Smooth muscle cell (in vitro differentiated cells): ENCODE measurements at regions not wholly inside any gene's neighbourhood (a gene's known extent, or its start where the extent isn't known, plus 50 kb on each side); places are given as distances from the start of the nearest gene placed in this dataset.

ENCODE experiments used
- DNase-seq: peaks from one replicate; lab custom pipeline; 2025; ENCODE audit not compliant: unreplicated experiment; lab: John Stamatoyannopoulos, UW
- H2AFZ ChIP-seq: fragments of 200-600 bp; sonication (generic); 2 replicates; pipeline ENCODE4 v1.6.0; 2016; ENCODE audit warnings: antibody characterized with exemption, low read depth, mild to moderate bottlenecking
- H3F3A ChIP-seq: fragments of 200-600 bp; sonication (generic); 2 replicates; pipeline ENCODE4 v1.6.0; 2017; ENCODE audit warnings: antibody characterized with exemption, low read depth
- H3K27ac ChIP-seq: fragments of 200-600 bp; sonication (generic); 2 replicates; pipeline ENCODE4 v1.5.1; 2016; ENCODE audit warnings: low read depth, mild to moderate bottlenecking
- H3K27me3 ChIP-seq: fragments of 200-600 bp; sonication (generic); 2 replicates; pipeline ENCODE4 v1.6.1; 2016; ENCODE audit warnings: low read depth, mild to moderate bottlenecking
- H3K36me3 ChIP-seq: fragments of 200-600 bp; sonication (generic); 2 replicates; pipeline ENCODE4 v1.5.1; 2016; ENCODE audit warnings: low read depth
- H3K4me1 ChIP-seq: fragments of 200-600 bp; sonication (generic); 2 replicates; pipeline ENCODE4 v1.5.1; 2016; ENCODE audit warnings: low read depth
- H3K4me2 ChIP-seq: fragments of 200-600 bp; sonication (generic); 2 replicates; pipeline ENCODE4 v1.6.0; 2016; ENCODE audit warnings: mild to moderate bottlenecking
- H3K4me3 ChIP-seq: fragments of 200-600 bp; sonication (generic); 2 replicates; pipeline ENCODE4 v1.5.1; 2016; ENCODE audit warnings: mild to moderate bottlenecking
- H3K79me2 ChIP-seq: fragments of 200-600 bp; sonication (generic); 2 replicates; pipeline ENCODE4 v1.6.0; 2016; ENCODE audit warnings: low read depth, mild to moderate bottlenecking
- H3K9ac ChIP-seq: fragments of 200-600 bp; sonication (generic); 2 replicates; pipeline ENCODE4 v1.6.0; 2016; ENCODE audit warnings: low read depth
- H3K9me3 ChIP-seq: fragments of 200-600 bp; sonication (generic); replicated peaks from 2 replicates; pipeline ENCODE4 v1.5.1; 2016; ENCODE audit warnings: low read depth
- H4K20me1 ChIP-seq: fragments of 200-600 bp; sonication (generic); 2 replicates; pipeline ENCODE4 v1.6.0; 2016; ENCODE audit warnings: low read depth
- CTCF ChIP-seq: fragments of 200-600 bp; sonication (generic); IDR thresholded peaks from 2 replicates; pipeline ENCODE4 v1.5.1; 2017; ENCODE audit warnings: borderline replicate concordance, mild to moderate bottlenecking, antibody characterized with exemption; ENCODE audit not compliant: insufficient read depth, poor library complexity, severe bottlenecking
- WGBS: methylation state at CpG from one replicate; pipeline ENCODE4 v1.1.7; 2016; ENCODE audit warnings: low lambda C conversion rate; 5-methylcytosine and 5-hydroxymethylcytosine counted together

- Histone ChIP-seq H3K9me3 (no peaks in the 10 kb centered on the region), H3K4me1 (no peaks in the 10 kb centered on the region), H3K4me3 (no peak overlapping the region), H3K36me3 (no peaks in the 10 kb centered on the region), H3K9ac (no peak overlapping the region), H3K27ac (no peak overlapping the region), H3K79me2 (no peaks in the 10 kb centered on the region), H3K4me2 (no peak overlapping the region), H3K27me3 (no peaks in the 10 kb centered on the region), H2AFZ (no peak overlapping the region), H3F3A (no peaks in the 10 kb centered on the region), H4K20me1 (no peaks in the 10 kb centered on the region)
- TF ChIP-seq CTCF = no peak
- DNase-seq = no peak
Observed at GRCh38 chr4:141290771-141291170, 70.1 kb downstream of the ZNF330 start.

- Histone ChIP-seq H3K27me3 (no peaks in the 10 kb centered on the region), H3K4me2 (no peak overlapping the region), H3K4me1 (no peaks in the 10 kb centered on the region), H3K4me3 (no peak overlapping the region), H3F3A (no peaks in the 10 kb centered on the region), H3K9ac (no peak overlapping the region), H4K20me1 (no peaks in the 10 kb centered on the region), H3K36me3 (no peaks in the 10 kb centered on the region), H3K9me3 (no peaks in the 10 kb centered on the region), H3K27ac (no peak overlapping the region), H3K79me2 (no peaks in the 10 kb centered on the region), H2AFZ (no peak overlapping the region)
- WGBS = 91% methylated on average over 2 of the region's 2 CpGs
- no peak for DNase-seq
- no peak for TF ChIP-seq CTCF
Observed at GRCh38 chr4:141294306-141294705, 73.6 kb downstream of the ZNF330 start.

DNA sequence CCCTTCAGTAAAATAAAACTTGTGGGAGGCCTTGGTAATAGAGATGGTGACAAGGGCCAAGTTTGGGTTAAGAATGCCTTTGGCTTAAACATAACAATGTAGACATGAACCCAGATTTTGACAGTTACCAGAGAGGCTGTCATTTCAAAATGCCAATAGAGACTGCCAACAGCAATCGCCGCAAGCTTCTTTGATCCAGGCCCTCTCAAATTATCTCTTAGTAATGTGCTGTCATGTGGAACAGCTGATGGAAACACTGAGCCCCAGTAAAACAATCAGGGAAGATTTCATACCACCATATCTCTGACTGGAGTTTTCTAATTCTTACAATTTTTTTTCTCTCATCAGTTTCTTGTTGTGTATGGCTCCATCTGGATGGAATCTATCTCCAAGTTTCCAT, 80.5 kb downstream of the ZNF330 start:
- DNase-seq = no peak
- Histone ChIP-seq H3K27ac (no peak overlapping the region), H3K4me2 (no peak overlapping the region), H4K20me1 (no peaks in the 10 kb centered on the region), H3K4me3 (no peak overlapping the region), H2AFZ (no peak overlapping the region), H3K9ac (no peak overlapping the region), H3K4me1 (no peaks in the 10 kb centered on the region), H3F3A (no peaks in the 10 kb centered on the region), H3K36me3 (no peaks in the 10 kb centered on the region), H3K9me3 (no peaks in the 10 kb centered on the region), H3K27me3 (no peaks in the 10 kb centered on the region), H3K79me2 (no peaks in the 10 kb centered on the region)
- TF ChIP-seq CTCF = no peak
- 64% methylated on average over 2 of the region's 2 CpGs for WGBS

- no peak overlapping the region for H3K4me3 ChIP-seq
- no peaks in the 10 kb centered on the region for H3K79me2 ChIP-seq
- DNase-seq = no peak
- no peaks in the 10 kb centered on the region for H3K36me3 ChIP-seq
- H3F3A ChIP-seq = no peaks in the 10 kb centered on the region
- no peak overlapping the region for H3K27ac ChIP-seq
- no peaks in the 10 kb centered on the region for H4K20me1 ChIP-seq
- H3K9ac ChIP-seq = no peak overlapping the region
- H3K9me3 ChIP-seq = no peaks in the 10 kb centered on the region
- 81% methylated on average over 1 of the region's 1 CpG for WGBS
- no peaks in the 10 kb centered on the region for H3K27me3 ChIP-seq
- TF ChIP-seq CTCF = no peak
- H3K4me2 ChIP-seq = no peak overlapping the region
- H2AFZ ChIP-seq = no peak overlapping the region
- no peaks in the 10 kb centered on the region for H3K4me1 ChIP-seq
Observed at GRCh38 chr4:141302924-141303323, 82.2 kb downstream of the ZNF330 start.
